Fibroblast of lung (primary cell): ENCODE measurements at regions not wholly inside any gene's neighbourhood (a gene's known extent, or its start where the extent isn't known, plus 50 kb on each side); places are given as distances from the start of the nearest gene placed in this dataset.

Source experiments
- DNase-seq, 2 donors: peaks; one replicate each; pipeline versions ENCODE4 v3.0.0 to v3.0.0-alpha.2; 2010; ENCODE audit warnings: low read depth in 2 of 2
- H2AFZ ChIP-seq: 2 replicates; pipeline ENCODE4 v1.5.1; 2012; ENCODE audit warnings: low read length, control low read depth, inconsistent platforms
- H3K27ac ChIP-seq: 2 replicates; pipeline ENCODE4 v1.5.1; 2011; ENCODE audit warnings: low read length, control low read depth; ENCODE audit not compliant: insufficient read depth
- H3K27me3 ChIP-seq: 2 replicates; pipeline ENCODE4 v1.5.1; 2011; ENCODE audit warnings: mild to moderate bottlenecking, low read length; ENCODE audit not compliant: control insufficient read depth, insufficient read depth
- H3K36me3 ChIP-seq: 2 replicates; pipeline ENCODE4 v1.5.1; 2011; ENCODE audit warnings: low read length; ENCODE audit not compliant: control insufficient read depth, insufficient read depth
- H3K4me1 ChIP-seq: 2 replicates; pipeline ENCODE4 v1.5.1; 2011; ENCODE audit warnings: low read length; ENCODE audit not compliant: control insufficient read depth, insufficient read depth; ENCODE audit errors: extremely low read depth
- H3K4me2 ChIP-seq: 2 replicates; pipeline ENCODE4 v1.5.1; 2011; ENCODE audit warnings: low read length, control low read depth; ENCODE audit not compliant: insufficient read depth; ENCODE audit errors: extremely low read depth
- H3K4me3 ChIP-seq, 4 experiments: fragments of 200-600 bp in 1 of 4; sonication (generic) in 1 of 4; replicated peaks in 1 of 4; 2 replicates each; pipeline ENCODE4 v1.5.1; 2011 to 2016; ENCODE audit warnings: low read length in 4 of 4, low read depth in 3 of 4, mild to moderate bottlenecking in 3 of 4, control low read depth in 2 of 4, inconsistent platforms in 1 of 4, mixed read lengths in 1 of 4; ENCODE audit not compliant: insufficient read depth in 1 of 4; ENCODE audit errors: control extremely low read depth in 1 of 4
- H3K79me2 ChIP-seq: 2 replicates; pipeline ENCODE4 v1.5.1; 2012; ENCODE audit warnings: mild to moderate bottlenecking, low read length, inconsistent platforms; ENCODE audit not compliant: control insufficient read depth, insufficient read depth
- H3K9ac ChIP-seq: 2 replicates; pipeline ENCODE4 v1.5.1; 2011; ENCODE audit warnings: mild to moderate bottlenecking, low read length, control low read depth; ENCODE audit not compliant: insufficient read depth
- H3K9me3 ChIP-seq: 2 replicates; pipeline ENCODE4 v1.5.1; 2012; ENCODE audit warnings: low read depth, low read length; ENCODE audit not compliant: control insufficient read depth, insufficient read depth
- H4K20me1 ChIP-seq: 2 replicates; pipeline ENCODE4 v1.5.1; 2011; ENCODE audit warnings: low read length; ENCODE audit not compliant: control insufficient read depth, insufficient read depth; ENCODE audit errors: extremely low read depth
- EZH2 ChIP-seq: IDR thresholded peaks from 2 replicates; pipeline ENCODE4 v1.5.1; 2012; ENCODE audit warnings: low read length, control low read depth, mild to moderate bottlenecking; ENCODE audit errors: missing control alignments
- TF ChIP-seq, protein P1 (sequence below), 2 donors: IDR thresholded peaks in 1 of 2; conservative IDR thresholded peaks in 1 of 2; 1 replicate in 1 of 2; 2 replicates in 1 of 2; pipeline ENCODE4 v1.5.1; 2011 to 2012; ENCODE audit warnings: low read length in 2 of 2, control low read depth in 1 of 2, inconsistent platforms in 1 of 2, low read depth in 1 of 2, mild to moderate bottlenecking in 1 of 2

DNA sequence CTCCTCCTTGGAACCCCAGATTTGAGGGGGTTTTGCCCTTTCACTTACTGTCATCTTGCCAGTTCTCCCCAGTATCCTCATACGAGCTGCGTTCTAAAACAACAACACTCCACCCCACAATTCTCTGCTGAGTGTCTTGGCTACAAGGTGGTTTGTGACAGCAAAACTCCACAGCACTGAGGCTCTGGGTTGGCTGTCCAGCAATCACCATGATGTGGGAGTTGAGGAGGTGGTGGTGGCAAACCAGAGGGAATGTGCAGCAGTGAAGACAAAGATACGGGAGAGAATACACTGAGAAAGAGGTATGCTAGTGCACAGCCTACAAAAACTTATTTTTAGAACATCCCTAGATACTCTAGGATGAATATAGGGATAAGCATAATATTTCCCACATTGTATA is 335.0 kb downstream of the C11orf87 start:
- TF ChIP-seq, protein P1, sequence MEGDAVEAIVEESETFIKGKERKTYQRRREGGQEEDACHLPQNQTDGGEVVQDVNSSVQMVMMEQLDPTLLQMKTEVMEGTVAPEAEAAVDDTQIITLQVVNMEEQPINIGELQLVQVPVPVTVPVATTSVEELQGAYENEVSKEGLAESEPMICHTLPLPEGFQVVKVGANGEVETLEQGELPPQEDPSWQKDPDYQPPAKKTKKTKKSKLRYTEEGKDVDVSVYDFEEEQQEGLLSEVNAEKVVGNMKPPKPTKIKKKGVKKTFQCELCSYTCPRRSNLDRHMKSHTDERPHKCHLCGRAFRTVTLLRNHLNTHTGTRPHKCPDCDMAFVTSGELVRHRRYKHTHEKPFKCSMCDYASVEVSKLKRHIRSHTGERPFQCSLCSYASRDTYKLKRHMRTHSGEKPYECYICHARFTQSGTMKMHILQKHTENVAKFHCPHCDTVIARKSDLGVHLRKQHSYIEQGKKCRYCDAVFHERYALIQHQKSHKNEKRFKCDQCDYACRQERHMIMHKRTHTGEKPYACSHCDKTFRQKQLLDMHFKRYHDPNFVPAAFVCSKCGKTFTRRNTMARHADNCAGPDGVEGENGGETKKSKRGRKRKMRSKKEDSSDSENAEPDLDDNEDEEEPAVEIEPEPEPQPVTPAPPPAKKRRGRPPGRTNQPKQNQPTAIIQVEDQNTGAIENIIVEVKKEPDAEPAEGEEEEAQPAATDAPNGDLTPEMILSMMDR (conservative IDR thresholded peaks at IDR 0.05 in 1 of 2, IDR thresholded peaks at IDR 0.05 in 1 of 2; ENCODE audit: low read depth in 1 of 2, low read length in 2 of 2), result no peak
- no peak for TF ChIP-seq EZH2
- no peaks in the 10 kb centered on the region for H3K27me3 ChIP-seq
- no peak for DNase-seq

DNA sequence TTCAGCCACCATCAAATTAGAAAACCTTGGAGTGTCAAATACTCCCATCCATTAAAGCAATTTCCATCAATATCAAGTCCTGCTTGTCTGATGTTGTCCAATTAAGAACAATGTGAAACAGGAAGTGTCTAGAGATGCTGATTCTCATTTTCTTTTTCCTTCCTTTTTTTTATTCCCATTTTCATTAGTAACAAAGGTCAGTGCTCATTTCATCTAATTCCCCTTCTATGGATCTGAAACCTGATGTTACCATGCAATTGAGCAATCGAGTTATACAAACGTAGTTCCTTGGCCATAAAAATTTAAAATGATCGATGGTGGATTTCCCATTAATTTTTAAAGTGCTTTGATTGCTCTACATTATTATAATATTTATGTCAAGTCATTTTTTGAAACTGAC is 330.6 kb upstream of the ZC3H12C start:
- no peaks in the 10 kb centered on the region for H3K4me1 ChIP-seq
- H3K27ac ChIP-seq, result no peak overlapping the region
- H2AFZ ChIP-seq, result no peak overlapping the region
- no peaks in the 10 kb centered on the region for H3K27me3 ChIP-seq
- H3K9me3 ChIP-seq, result no peaks in the 10 kb centered on the region
- DNase-seq, result no peak
- H4K20me1 ChIP-seq, result no peaks in the 10 kb centered on the region
- H3K9ac ChIP-seq, result no peak overlapping the region
- H3K4me2 ChIP-seq, result no peak overlapping the region
- H3K4me3 ChIP-seq, result no peak overlapping the region
- H3K79me2 ChIP-seq, result no peaks in the 10 kb centered on the region
- no peaks in the 10 kb centered on the region for H3K36me3 ChIP-seq
- no peak for TF ChIP-seq EZH2
- TF ChIP-seq, protein P1 (conservative IDR thresholded peaks at IDR 0.05 in 1 of 2, IDR thresholded peaks at IDR 0.05 in 1 of 2; ENCODE audit: low read depth in 1 of 2, low read length in 2 of 2), result no peak

More for the DNA sequence above, 335.0 kb downstream of the C11orf87 start:
- H3K36me3 ChIP-seq, result no peaks in the 10 kb centered on the region
- H3K79me2 ChIP-seq, result no peaks in the 10 kb centered on the region
- no peak overlapping the region for H3K9ac ChIP-seq
- no peaks in the 10 kb centered on the region for H3K4me1 ChIP-seq
- no peak overlapping the region for H3K27ac ChIP-seq
- H2AFZ ChIP-seq, result no peak overlapping the region
- no peaks in the 10 kb centered on the region for H4K20me1 ChIP-seq
- no peak overlapping the region for H3K4me3 ChIP-seq
- H3K4me2 ChIP-seq, result no peak overlapping the region
- H3K9me3 ChIP-seq, result no peaks in the 10 kb centered on the region

DNA sequence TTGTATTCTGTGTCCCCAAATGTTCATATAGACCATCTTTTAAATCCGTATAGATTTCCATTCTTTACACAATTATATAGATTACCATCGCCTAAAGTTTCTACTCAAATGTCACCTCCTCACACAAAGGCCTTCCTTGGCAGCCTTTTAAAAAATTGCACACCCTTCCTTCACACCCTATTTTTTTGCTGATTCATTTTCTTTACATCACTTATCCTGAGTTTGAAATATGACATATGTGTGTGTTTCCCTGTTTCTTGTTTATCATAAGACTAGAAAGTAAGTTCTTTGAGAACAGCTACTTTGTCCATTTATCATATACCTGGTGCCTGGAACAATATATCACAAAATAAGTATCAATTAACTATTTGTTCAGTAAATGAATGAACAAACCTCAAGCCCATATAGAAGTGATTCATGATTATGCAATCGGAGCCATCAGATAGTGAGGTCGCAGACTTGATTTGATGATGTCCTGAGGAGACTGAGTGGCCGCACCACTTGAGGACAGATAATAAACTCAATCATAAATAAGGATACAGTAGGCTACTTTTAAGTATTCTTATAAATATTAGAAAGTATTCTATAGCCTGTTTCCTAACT is 327.4 kb upstream of the ZC3H12C start:
- no peak for TF ChIP-seq EZH2
- TF ChIP-seq, protein P1 (conservative IDR thresholded peaks at IDR 0.05 in 1 of 2, IDR thresholded peaks at IDR 0.05 in 1 of 2; ENCODE audit: low read depth in 1 of 2, low read length in 2 of 2), result no peak
- no peak for DNase-seq
- H3K4me2 ChIP-seq, result no peak overlapping the region

More for the DNA sequence above, 327.4 kb upstream of the ZC3H12C start:
- H3K79me2 ChIP-seq, result no peaks in the 10 kb centered on the region
- H3K9ac ChIP-seq, result no peak overlapping the region
- no peaks in the 10 kb centered on the region for H3K4me1 ChIP-seq
- no peaks in the 10 kb centered on the region for H3K36me3 ChIP-seq
- no peaks in the 10 kb centered on the region for H3K9me3 ChIP-seq
- no peak overlapping the region for H3K4me3 ChIP-seq
- no peaks in the 10 kb centered on the region for H3K27me3 ChIP-seq
- no peak overlapping the region for H3K27ac ChIP-seq
- H4K20me1 ChIP-seq, result no peaks in the 10 kb centered on the region
- H2AFZ ChIP-seq, result no peak overlapping the region
